ENCODE measurements at regions not wholly inside any gene's neighbourhood (a gene's known extent, or its start where the extent isn't known, plus 50 kb on each side); places are given as distances from the start of the nearest gene placed in this dataset.

DNA sequence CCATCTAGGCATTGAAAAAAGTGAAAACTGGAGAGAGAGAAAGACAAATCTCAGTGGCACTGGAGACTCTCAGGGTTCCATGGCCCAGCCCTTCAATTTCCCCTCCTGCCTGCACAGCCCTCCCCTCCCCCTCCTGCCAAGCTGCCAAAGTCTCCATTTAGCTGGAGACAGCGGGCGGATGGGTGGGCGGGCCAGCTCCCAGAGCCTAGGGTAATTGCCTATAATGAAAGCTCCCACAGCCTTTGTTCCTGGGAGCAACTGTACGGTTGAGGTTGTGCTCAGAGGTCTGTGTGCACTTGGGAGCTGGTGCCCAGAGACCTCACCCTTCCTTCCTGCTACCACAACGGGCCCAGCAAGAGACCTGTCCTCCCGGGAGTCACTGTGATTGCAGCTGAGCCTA lies 89.6 kb downstream of the NAV1 start:
- no peak for DNase-seq (ENCODE audit: low read depth in 1 of 2, low spot score in 1 of 2)
- Histone ChIP-seq H3K27ac (replicated peaks) (no peak overlapping the region), H3K4me3 (replicated peaks; ENCODE audit: insufficient read depth, low read length) (no peak overlapping the region), H3K27me3 (ENCODE audit: insufficient read depth, poor library complexity, severe bottlenecking) (no peaks in the 10 kb centered on the region)
- TF ChIP-seq, protein P1, sequence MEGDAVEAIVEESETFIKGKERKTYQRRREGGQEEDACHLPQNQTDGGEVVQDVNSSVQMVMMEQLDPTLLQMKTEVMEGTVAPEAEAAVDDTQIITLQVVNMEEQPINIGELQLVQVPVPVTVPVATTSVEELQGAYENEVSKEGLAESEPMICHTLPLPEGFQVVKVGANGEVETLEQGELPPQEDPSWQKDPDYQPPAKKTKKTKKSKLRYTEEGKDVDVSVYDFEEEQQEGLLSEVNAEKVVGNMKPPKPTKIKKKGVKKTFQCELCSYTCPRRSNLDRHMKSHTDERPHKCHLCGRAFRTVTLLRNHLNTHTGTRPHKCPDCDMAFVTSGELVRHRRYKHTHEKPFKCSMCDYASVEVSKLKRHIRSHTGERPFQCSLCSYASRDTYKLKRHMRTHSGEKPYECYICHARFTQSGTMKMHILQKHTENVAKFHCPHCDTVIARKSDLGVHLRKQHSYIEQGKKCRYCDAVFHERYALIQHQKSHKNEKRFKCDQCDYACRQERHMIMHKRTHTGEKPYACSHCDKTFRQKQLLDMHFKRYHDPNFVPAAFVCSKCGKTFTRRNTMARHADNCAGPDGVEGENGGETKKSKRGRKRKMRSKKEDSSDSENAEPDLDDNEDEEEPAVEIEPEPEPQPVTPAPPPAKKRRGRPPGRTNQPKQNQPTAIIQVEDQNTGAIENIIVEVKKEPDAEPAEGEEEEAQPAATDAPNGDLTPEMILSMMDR (IDR thresholded peaks at IDR 0.05; ENCODE audit: insufficient read depth, low read length), result no peak
- TF ChIP-seq POLR2AphosphoS5 (IDR thresholded peaks at IDR 0.05; ENCODE audit: low read depth) (no peak), SPI1 (IDR thresholded peaks at IDR 0.05; ENCODE audit: borderline replicate concordance, low read depth) (no peak), GABPA (IDR thresholded peaks at IDR 0.05; ENCODE audit: low read depth) (no peak)
- TF ChIP-seq, protein P2, sequence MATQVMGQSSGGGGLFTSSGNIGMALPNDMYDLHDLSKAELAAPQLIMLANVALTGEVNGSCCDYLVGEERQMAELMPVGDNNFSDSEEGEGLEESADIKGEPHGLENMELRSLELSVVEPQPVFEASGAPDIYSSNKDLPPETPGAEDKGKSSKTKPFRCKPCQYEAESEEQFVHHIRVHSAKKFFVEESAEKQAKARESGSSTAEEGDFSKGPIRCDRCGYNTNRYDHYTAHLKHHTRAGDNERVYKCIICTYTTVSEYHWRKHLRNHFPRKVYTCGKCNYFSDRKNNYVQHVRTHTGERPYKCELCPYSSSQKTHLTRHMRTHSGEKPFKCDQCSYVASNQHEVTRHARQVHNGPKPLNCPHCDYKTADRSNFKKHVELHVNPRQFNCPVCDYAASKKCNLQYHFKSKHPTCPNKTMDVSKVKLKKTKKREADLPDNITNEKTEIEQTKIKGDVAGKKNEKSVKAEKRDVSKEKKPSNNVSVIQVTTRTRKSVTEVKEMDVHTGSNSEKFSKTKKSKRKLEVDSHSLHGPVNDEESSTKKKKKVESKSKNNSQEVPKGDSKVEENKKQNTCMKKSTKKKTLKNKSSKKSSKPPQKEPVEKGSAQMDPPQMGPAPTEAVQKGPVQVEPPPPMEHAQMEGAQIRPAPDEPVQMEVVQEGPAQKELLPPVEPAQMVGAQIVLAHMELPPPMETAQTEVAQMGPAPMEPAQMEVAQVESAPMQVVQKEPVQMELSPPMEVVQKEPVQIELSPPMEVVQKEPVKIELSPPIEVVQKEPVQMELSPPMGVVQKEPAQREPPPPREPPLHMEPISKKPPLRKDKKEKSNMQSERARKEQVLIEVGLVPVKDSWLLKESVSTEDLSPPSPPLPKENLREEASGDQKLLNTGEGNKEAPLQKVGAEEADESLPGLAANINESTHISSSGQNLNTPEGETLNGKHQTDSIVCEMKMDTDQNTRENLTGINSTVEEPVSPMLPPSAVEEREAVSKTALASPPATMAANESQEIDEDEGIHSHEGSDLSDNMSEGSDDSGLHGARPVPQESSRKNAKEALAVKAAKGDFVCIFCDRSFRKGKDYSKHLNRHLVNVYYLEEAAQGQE (IDR thresholded peaks at IDR 0.05; ENCODE audit: insufficient replicate concordance, low read depth), result no peak

DNA sequence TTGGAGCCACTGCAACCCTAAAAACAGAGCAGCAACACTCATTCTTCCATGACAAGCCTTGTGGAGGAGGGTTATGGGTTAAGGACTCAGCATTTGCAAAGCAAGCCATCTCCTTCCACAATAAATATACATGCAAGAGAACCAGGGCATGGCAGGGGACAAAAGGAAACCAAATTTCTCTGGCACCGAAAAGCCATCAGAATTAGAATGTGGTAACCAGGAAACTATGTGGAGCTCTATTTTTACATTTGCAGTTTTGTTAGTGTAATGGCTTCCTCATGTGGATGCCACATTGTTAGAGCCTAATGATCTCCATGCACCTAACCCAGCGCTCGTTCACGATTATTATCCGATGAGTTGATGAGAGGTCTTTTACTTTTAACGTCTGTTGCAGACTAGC lies 91.7 kb downstream of the NAV1 start:
- no peak for DNase-seq (ENCODE audit: low read depth in 1 of 2, low spot score in 1 of 2)
- no peak overlapping the region for H3K4me3 ChIP-seq (replicated peaks; ENCODE audit: insufficient read depth, low read length)
- H3K27me3 ChIP-seq (ENCODE audit: insufficient read depth, poor library complexity, severe bottlenecking), result no peaks in the 10 kb centered on the region
- no peak overlapping the region for H3K27ac ChIP-seq (replicated peaks)
- no peak for TF ChIP-seq SPI1 (IDR thresholded peaks at IDR 0.05; ENCODE audit: borderline replicate concordance, low read depth)
- TF ChIP-seq, protein P1 (IDR thresholded peaks at IDR 0.05; ENCODE audit: insufficient read depth, low read length), result no peak
- TF ChIP-seq, protein P2 (IDR thresholded peaks at IDR 0.05; ENCODE audit: insufficient replicate concordance, low read depth), result no peak
- no peak for TF ChIP-seq POLR2AphosphoS5 (IDR thresholded peaks at IDR 0.05; ENCODE audit: low read depth)
- no peak for TF ChIP-seq GABPA (IDR thresholded peaks at IDR 0.05; ENCODE audit: low read depth)

DNA sequence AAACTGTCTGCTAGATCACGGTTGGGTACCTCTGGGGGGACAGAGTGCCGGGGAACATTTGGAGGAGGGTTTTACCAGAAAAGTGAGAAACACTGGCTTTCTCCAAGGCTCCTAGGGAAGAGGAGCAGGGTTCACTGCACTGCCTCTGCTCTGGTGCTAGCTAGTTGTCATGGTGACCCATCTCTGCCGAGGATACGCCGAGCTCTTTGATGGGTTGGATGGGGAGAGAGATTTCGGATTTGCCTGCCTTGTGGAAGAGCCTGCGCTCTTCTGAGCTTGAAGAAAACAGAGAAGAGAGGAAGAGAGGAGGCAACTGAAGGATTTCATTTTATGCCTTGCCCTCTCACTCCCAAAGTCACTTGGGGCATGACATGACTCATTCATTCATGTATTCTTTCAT lies 92.1 kb downstream of the NAV1 start:
- DNase-seq (ENCODE audit: low read depth in 1 of 2, low spot score in 1 of 2), result no peak
- Histone ChIP-seq H3K4me3 (replicated peaks; ENCODE audit: insufficient read depth, low read length) (no peak overlapping the region), H3K27ac (replicated peaks) (no peak overlapping the region), H3K27me3 (ENCODE audit: insufficient read depth, poor library complexity, severe bottlenecking) (no peaks in the 10 kb centered on the region)
- TF ChIP-seq GABPA (IDR thresholded peaks at IDR 0.05; ENCODE audit: low read depth), result no peak
- TF ChIP-seq, protein P2 (IDR thresholded peaks at IDR 0.05; ENCODE audit: insufficient replicate concordance, low read depth), result no peak
- TF ChIP-seq SPI1 (IDR thresholded peaks at IDR 0.05; ENCODE audit: borderline replicate concordance, low read depth), result no peak
- TF ChIP-seq POLR2AphosphoS5 (IDR thresholded peaks at IDR 0.05; ENCODE audit: low read depth), result no peak
- TF ChIP-seq, protein P1 (IDR thresholded peaks at IDR 0.05; ENCODE audit: insufficient read depth, low read length), result no peak

All from HL-60 (cell line).